ENCODE measurements at regions not wholly inside any gene's neighbourhood (a gene's known extent, or its start where the extent isn't known, plus 50 kb on each side); places are given as distances from the start of the nearest gene placed in this dataset.

DNA sequence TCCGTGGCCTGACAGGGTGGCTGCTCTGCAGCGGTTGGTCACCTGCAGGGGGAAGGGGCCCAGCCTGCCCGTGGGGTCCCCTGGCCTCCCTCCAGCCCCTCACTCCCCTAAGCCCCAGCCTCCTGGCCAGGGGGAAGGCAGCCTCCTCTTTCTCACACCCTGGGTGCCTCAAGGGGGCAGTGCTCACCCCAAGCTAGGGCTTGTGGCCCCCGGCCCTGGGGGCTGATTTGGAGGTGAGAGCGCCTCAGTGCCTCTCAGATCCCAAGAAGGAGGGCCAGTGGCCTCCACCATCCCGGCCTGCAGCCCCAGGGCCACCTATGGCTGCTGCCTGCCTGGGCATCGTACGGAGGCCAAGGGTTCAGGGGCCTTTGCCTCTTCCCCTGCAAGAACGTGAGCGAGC is 66.4 kb upstream of the TTC34 start:
- no peak for DNase-seq
- intact Hi-C loops (cut with DNase I): no loop called here
- Histone ChIP-seq H3K27me3 (no peaks in the 10 kb centered on the region), H3K4me1 (no peaks in the 10 kb centered on the region), H3K36me3 (no peaks in the 10 kb centered on the region), H3K27ac (no peak overlapping the region), H3K9ac (ENCODE audit: low read depth in 2 of 2, low read length in 2 of 2) (no peak overlapping the region), H3K9me3 (peaks cover 3% of the 10 kb centered on the region), H3K4me3 (no peak overlapping the region)
- TF ChIP-seq, protein P1, sequence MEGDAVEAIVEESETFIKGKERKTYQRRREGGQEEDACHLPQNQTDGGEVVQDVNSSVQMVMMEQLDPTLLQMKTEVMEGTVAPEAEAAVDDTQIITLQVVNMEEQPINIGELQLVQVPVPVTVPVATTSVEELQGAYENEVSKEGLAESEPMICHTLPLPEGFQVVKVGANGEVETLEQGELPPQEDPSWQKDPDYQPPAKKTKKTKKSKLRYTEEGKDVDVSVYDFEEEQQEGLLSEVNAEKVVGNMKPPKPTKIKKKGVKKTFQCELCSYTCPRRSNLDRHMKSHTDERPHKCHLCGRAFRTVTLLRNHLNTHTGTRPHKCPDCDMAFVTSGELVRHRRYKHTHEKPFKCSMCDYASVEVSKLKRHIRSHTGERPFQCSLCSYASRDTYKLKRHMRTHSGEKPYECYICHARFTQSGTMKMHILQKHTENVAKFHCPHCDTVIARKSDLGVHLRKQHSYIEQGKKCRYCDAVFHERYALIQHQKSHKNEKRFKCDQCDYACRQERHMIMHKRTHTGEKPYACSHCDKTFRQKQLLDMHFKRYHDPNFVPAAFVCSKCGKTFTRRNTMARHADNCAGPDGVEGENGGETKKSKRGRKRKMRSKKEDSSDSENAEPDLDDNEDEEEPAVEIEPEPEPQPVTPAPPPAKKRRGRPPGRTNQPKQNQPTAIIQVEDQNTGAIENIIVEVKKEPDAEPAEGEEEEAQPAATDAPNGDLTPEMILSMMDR (IDR thresholded peaks at IDR 0.05): no peak

- Histone ChIP-seq H3K36me3 (no peaks in the 10 kb centered on the region), H3K9me3 (peaks cover 3% of the 10 kb centered on the region), H3K27ac (no peak overlapping the region), H3K4me1 (no peaks in the 10 kb centered on the region), H3K4me3 (no peak overlapping the region), H3K27me3 (no peaks in the 10 kb centered on the region), H3K9ac (ENCODE audit: low read depth in 2 of 2, low read length in 2 of 2) (no peak overlapping the region)
- no peak for DNase-seq
- intact Hi-C loops (cut with DNase I): no loop called here
- TF ChIP-seq, protein P1 (IDR thresholded peaks at IDR 0.05): no peak
Observed at GRCh38 chr1:2868571-2869195, 67.2 kb upstream of the TTC34 start.

GRCh38 chr1:2871246-2871815 is 69.8 kb upstream of the TTC34 start:
- peaks cover 3% of the 10 kb centered on the region for H3K9me3 ChIP-seq
- H3K9ac ChIP-seq (ENCODE audit: low read depth in 2 of 2, low read length in 2 of 2): no peak overlapping the region
- no peaks in the 10 kb centered on the region for H3K4me1 ChIP-seq
- no peaks in the 10 kb centered on the region for H3K27me3 ChIP-seq
- no peak overlapping the region for H3K27ac ChIP-seq
- intact Hi-C loops (cut with DNase I): no loop called here
- TF ChIP-seq, protein P1 (IDR thresholded peaks at IDR 0.05): no peak
- DNase-seq: no peak
- H3K4me3 ChIP-seq: no peak overlapping the region
- no peaks in the 10 kb centered on the region for H3K36me3 ChIP-seq

DNA sequence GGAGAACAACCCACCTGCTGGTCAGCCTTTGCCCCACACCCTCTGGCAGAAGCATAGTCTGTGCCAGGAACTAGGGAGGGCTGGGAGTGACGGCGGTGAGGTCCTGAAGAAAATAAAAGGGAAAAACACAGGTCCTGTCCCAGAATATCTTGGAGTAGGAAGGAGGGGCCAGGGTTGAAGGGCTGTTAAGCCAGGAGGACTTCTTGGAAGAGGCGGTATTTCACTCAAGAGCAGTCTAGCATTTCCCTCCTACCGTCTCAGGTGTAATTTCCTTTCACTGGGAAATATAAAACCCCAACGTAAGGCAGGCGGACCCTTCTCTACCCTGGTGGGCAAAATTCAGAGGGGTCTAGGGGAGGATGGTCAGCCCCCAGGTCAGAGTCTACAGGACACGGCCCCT is 72.7 kb upstream of the TTC34 start:
- Histone ChIP-seq H3K9ac (ENCODE audit: low read depth in 2 of 2, low read length in 2 of 2) (no peak overlapping the region), H3K27ac (no peak overlapping the region), H3K4me3 (no peak overlapping the region), H3K9me3 (peaks cover 3% of the 10 kb centered on the region), H3K27me3 (no peaks in the 10 kb centered on the region), H3K36me3 (no peaks in the 10 kb centered on the region), H3K4me1 (no peaks in the 10 kb centered on the region)
- TF ChIP-seq, protein P1 (IDR thresholded peaks at IDR 0.05): no peak
- intact Hi-C loops (cut with DNase I): no loop called here
- DNase-seq: no peak

DNA sequence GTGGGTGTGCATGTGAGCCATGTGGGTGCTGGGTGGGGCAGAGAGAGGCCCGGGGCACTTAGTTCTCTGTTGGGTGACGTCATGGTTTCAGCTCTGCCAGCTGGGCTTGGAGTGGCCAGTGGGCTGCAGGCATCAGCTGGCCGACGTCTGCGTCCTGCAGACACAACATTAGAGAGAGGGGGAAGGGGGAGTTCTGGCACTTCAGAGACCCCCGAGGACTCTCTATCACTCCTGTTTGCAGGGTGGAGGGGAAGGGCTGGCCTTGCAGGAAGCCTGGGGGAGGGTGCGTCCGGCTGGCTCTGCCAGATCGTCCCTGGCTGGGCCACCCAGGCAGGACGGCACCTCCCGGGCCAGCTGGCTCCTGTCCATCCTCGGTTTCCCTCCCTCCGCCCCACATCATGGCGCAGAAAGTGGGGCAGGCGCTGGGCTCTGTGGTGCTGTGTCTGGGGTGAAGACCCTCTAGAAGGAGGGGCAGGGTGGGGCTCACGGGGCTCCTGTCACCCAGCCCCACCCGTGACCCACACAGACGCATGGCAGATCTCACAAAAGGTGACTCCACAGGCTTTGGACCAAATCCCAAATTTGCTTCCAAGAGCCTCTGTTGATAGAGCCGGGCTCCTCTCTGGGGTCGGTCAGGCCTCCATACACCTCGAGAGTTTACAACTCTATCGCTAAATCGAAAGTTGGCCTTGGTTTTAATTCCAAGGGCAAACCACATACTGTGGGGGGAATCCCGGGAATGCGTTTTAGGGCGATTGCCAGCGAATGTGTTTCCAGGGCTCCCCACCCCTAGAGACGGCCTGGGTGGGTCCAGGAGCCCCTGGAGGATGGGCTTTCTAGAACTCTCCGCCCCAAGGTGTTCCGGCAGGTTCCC is 73.4 kb upstream of the TTC34 start:
- no peak for DNase-seq
- no peak overlapping the region for H3K9ac ChIP-seq (ENCODE audit: low read depth in 2 of 2, low read length in 2 of 2)

More for the DNA sequence above, 73.4 kb upstream of the TTC34 start:
- H3K27me3 ChIP-seq: no peaks in the 10 kb centered on the region
- intact Hi-C loops (cut with DNase I): no loop called here
- H3K36me3 ChIP-seq: no peaks in the 10 kb centered on the region
- TF ChIP-seq, protein P1 (IDR thresholded peaks at IDR 0.05): no peak
- H3K9me3 ChIP-seq: peaks cover 3% of the 10 kb centered on the region
- H3K27ac ChIP-seq: no peak overlapping the region
- H3K4me1 ChIP-seq: no peaks in the 10 kb centered on the region
- no peak overlapping the region for H3K4me3 ChIP-seq

All from colonic mucosa (tissue), 4 donors.